ENCODE measurements at regions not wholly inside any gene's neighbourhood (a gene's known extent, or its start where the extent isn't known, plus 50 kb on each side); places are given as distances from the start of the nearest gene placed in this dataset.

GRCh38 chr12:90515199-90516175 lies 439.5 kb downstream of the CCER1 start:
- no peak for TF ChIP-seq POLR2AphosphoS5 (IDR thresholded peaks at IDR 0.05; ENCODE audit: borderline replicate concordance, low read depth, low read length)
- no peak for TF ChIP-seq FOXP2 (optimal IDR thresholded peaks at IDR 0.05; ENCODE audit: control extremely low read depth, extremely low read length, insufficient read depth)
- TF ChIP-seq EZH2 (IDR thresholded peaks at IDR 0.05), result no peak
- H3K27ac ChIP-seq, result no peak overlapping the region
- no peak overlapping the region for H3K9ac ChIP-seq (ENCODE audit: insufficient read length)
- DNase-seq (ENCODE audit: low read depth, low spot score), result no peak
- no peak overlapping the region for H3K4me3 ChIP-seq
- H3K36me3 ChIP-seq (ENCODE audit: insufficient read depth, low read length), result no peaks in the 10 kb centered on the region
- H3K9me3 ChIP-seq (ENCODE audit: low read depth, low read length), result no peaks in the 10 kb centered on the region

GRCh38 chr12:90514325-90514724 lies 440.7 kb downstream of the CCER1 start:
- H3K36me3 ChIP-seq (ENCODE audit: insufficient read depth, low read length), result no peaks in the 10 kb centered on the region
- peak; percentile 8 for DNase-seq (ENCODE audit: low read depth, low spot score)
- no peak overlapping the region for H3K27ac ChIP-seq
- H3K4me3 ChIP-seq, result no peak overlapping the region
- no peak for TF ChIP-seq POLR2AphosphoS5 (IDR thresholded peaks at IDR 0.05; ENCODE audit: borderline replicate concordance, low read depth, low read length)
- TF ChIP-seq FOXP2 (optimal IDR thresholded peaks at IDR 0.05; ENCODE audit: control extremely low read depth, extremely low read length, insufficient read depth), result no peak
- no peak for TF ChIP-seq EZH2 (IDR thresholded peaks at IDR 0.05)
- H3K9ac ChIP-seq (ENCODE audit: insufficient read length), result no peak overlapping the region
- no peaks in the 10 kb centered on the region for H3K9me3 ChIP-seq (ENCODE audit: low read depth, low read length)

- no peak overlapping the region for H3K9ac ChIP-seq (ENCODE audit: insufficient read length)
- no peak overlapping the region for H3K4me3 ChIP-seq
- no peaks in the 10 kb centered on the region for H3K36me3 ChIP-seq (ENCODE audit: insufficient read depth, low read length)
- H3K9me3 ChIP-seq (ENCODE audit: low read depth, low read length), result no peaks in the 10 kb centered on the region
- no peak for TF ChIP-seq POLR2AphosphoS5 (IDR thresholded peaks at IDR 0.05; ENCODE audit: borderline replicate concordance, low read depth, low read length)
- no peak for TF ChIP-seq EZH2 (IDR thresholded peaks at IDR 0.05)
- TF ChIP-seq FOXP2 (optimal IDR thresholded peaks at IDR 0.05; ENCODE audit: control extremely low read depth, extremely low read length, insufficient read depth), result no peak
- no peak overlapping the region for H3K27ac ChIP-seq
- no peak for DNase-seq (ENCODE audit: low read depth, low spot score)
Observed at GRCh38 chr12:90512518-90512917, 442.5 kb downstream of the CCER1 start.

GRCh38 chr12:90510948-90511347 lies 444.0 kb downstream of the CCER1 start:
- no peak for DNase-seq (ENCODE audit: low read depth, low spot score)
- H3K4me3 ChIP-seq, result no peak overlapping the region
- H3K9me3 ChIP-seq (ENCODE audit: low read depth, low read length), result no peaks in the 10 kb centered on the region
- no peak for TF ChIP-seq POLR2AphosphoS5 (IDR thresholded peaks at IDR 0.05; ENCODE audit: borderline replicate concordance, low read depth, low read length)
- no peak for TF ChIP-seq FOXP2 (optimal IDR thresholded peaks at IDR 0.05; ENCODE audit: control extremely low read depth, extremely low read length, insufficient read depth)
- no peak for TF ChIP-seq EZH2 (IDR thresholded peaks at IDR 0.05)
- no peak overlapping the region for H3K27ac ChIP-seq
- no peaks in the 10 kb centered on the region for H3K36me3 ChIP-seq (ENCODE audit: insufficient read depth, low read length)
- no peak overlapping the region for H3K9ac ChIP-seq (ENCODE audit: insufficient read length)

GRCh38 chr12:90504806-90505205 lies 450.2 kb downstream of the CCER1 start:
- no peak for DNase-seq (ENCODE audit: low read depth, low spot score)
- no peaks in the 10 kb centered on the region for H3K36me3 ChIP-seq (ENCODE audit: insufficient read depth, low read length)
- no peak overlapping the region for H3K4me3 ChIP-seq
- no peak overlapping the region for H3K9ac ChIP-seq (ENCODE audit: insufficient read length)
- TF ChIP-seq EZH2 (IDR thresholded peaks at IDR 0.05) (no peak), FOXP2 (optimal IDR thresholded peaks at IDR 0.05; ENCODE audit: control extremely low read depth, extremely low read length, insufficient read depth) (no peak), POLR2AphosphoS5 (IDR thresholded peaks at IDR 0.05; ENCODE audit: borderline replicate concordance, low read depth, low read length) (no peak)
- H3K9me3 ChIP-seq (ENCODE audit: low read depth, low read length), result no peaks in the 10 kb centered on the region
- no peak overlapping the region for H3K27ac ChIP-seq

GRCh38 chr12:90502070-90502469 lies 452.9 kb downstream of the CCER1 start:
- DNase-seq (ENCODE audit: low read depth, low spot score), result no peak

GRCh38 chr12:90501412-90501811 lies 453.6 kb downstream of the CCER1 start:
- no peak overlapping the region for H3K27ac ChIP-seq
- no peaks in the 10 kb centered on the region for H3K36me3 ChIP-seq (ENCODE audit: insufficient read depth, low read length)
- no peak overlapping the region for H3K4me3 ChIP-seq
- no peak overlapping the region for H3K9ac ChIP-seq (ENCODE audit: insufficient read length)
- no peak for TF ChIP-seq EZH2 (IDR thresholded peaks at IDR 0.05)
- TF ChIP-seq POLR2AphosphoS5 (IDR thresholded peaks at IDR 0.05; ENCODE audit: borderline replicate concordance, low read depth, low read length), result no peak
- TF ChIP-seq FOXP2 (optimal IDR thresholded peaks at IDR 0.05; ENCODE audit: control extremely low read depth, extremely low read length, insufficient read depth), result no peak
- H3K9me3 ChIP-seq (ENCODE audit: low read depth, low read length), result no peaks in the 10 kb centered on the region
- no peak for DNase-seq (ENCODE audit: low read depth, low spot score)

More at GRCh38 chr12:90502070-90502469, 452.9 kb downstream of the CCER1 start:
- no peak overlapping the region for H3K27ac ChIP-seq
- H3K36me3 ChIP-seq (ENCODE audit: insufficient read depth, low read length), result no peaks in the 10 kb centered on the region
- no peak overlapping the region for H3K4me3 ChIP-seq
- TF ChIP-seq EZH2 (IDR thresholded peaks at IDR 0.05) (no peak), FOXP2 (optimal IDR thresholded peaks at IDR 0.05; ENCODE audit: control extremely low read depth, extremely low read length, insufficient read depth) (no peak), POLR2AphosphoS5 (IDR thresholded peaks at IDR 0.05; ENCODE audit: borderline replicate concordance, low read depth, low read length) (no peak)
- H3K9ac ChIP-seq (ENCODE audit: insufficient read length), result no peak overlapping the region
- no peaks in the 10 kb centered on the region for H3K9me3 ChIP-seq (ENCODE audit: low read depth, low read length)

GRCh38 chr12:90499795-90500194 lies 455.2 kb downstream of the CCER1 start:
- Histone ChIP-seq H3K9me3 (ENCODE audit: low read depth, low read length) (no peaks in the 10 kb centered on the region), H3K4me3 (no peak overlapping the region), H3K9ac (ENCODE audit: insufficient read length) (no peak overlapping the region), H3K36me3 (ENCODE audit: insufficient read depth, low read length) (no peaks in the 10 kb centered on the region), H3K27ac (no peak overlapping the region)
- TF ChIP-seq FOXP2 (optimal IDR thresholded peaks at IDR 0.05; ENCODE audit: control extremely low read depth, extremely low read length, insufficient read depth) (no peak), POLR2AphosphoS5 (IDR thresholded peaks at IDR 0.05; ENCODE audit: borderline replicate concordance, low read depth, low read length) (no peak), EZH2 (IDR thresholded peaks at IDR 0.05) (no peak)
- DNase-seq (ENCODE audit: low read depth, low spot score), result no peak
